Right atrium auricular region (tissue), 2 donors: ENCODE measurements at regions not wholly inside any gene's neighbourhood (a gene's known extent, or its start where the extent isn't known, plus 50 kb on each side); places are given as distances from the start of the nearest gene placed in this dataset.

Experiments used
- DNase-seq: peaks from one replicate; pipeline ENCODE4 v3.0.0-alpha.2; 2019; ENCODE audit warnings: low spot score
- H3K27ac ChIP-seq, 2 donors: fragments of 200-600 bp; sonication (generic); 1 replicate in 1 of 2; 2 replicates in 1 of 2; pipeline ENCODE4 v1.5.1; 2016 to 2019
- H3K27me3 ChIP-seq, 2 donors: fragments of 200-600 bp; sonication (generic); one replicate each; pipeline versions ENCODE4 v1.5.1 to v1.6.0; 2017 to 2019
- H3K36me3 ChIP-seq: fragments of 200-600 bp; sonication (generic); one replicate; pipeline ENCODE4 v1.5.1; 2016
- H3K4me1 ChIP-seq, 2 donors: fragments of 200-600 bp; sonication (generic); one replicate each; pipeline versions ENCODE4 v1.5.1 to v1.6.0; 2017 to 2019
- H3K4me3 ChIP-seq, 2 donors: fragments of 200-600 bp; sonication (generic); 1 replicate in 1 of 2; 2 replicates in 1 of 2; pipeline ENCODE4 v1.5.1; 2017 to 2019; ENCODE audit warnings: mild to moderate bottlenecking in 1 of 2, moderate library complexity in 1 of 2
- H3K9me3 ChIP-seq, 2 donors: fragments of 200-600 bp; sonication (generic); one replicate each; pipeline ENCODE4 v1.5.1; 2019
- TF ChIP-seq, protein P1 (sequence below), 2 donors: fragments of 200-600 bp; sonication (generic); IDR thresholded peaks; one replicate each; pipeline ENCODE4 v1.5.1; 2019; ENCODE audit warnings: antibody characterized with exemption in 2 of 2

DNA sequence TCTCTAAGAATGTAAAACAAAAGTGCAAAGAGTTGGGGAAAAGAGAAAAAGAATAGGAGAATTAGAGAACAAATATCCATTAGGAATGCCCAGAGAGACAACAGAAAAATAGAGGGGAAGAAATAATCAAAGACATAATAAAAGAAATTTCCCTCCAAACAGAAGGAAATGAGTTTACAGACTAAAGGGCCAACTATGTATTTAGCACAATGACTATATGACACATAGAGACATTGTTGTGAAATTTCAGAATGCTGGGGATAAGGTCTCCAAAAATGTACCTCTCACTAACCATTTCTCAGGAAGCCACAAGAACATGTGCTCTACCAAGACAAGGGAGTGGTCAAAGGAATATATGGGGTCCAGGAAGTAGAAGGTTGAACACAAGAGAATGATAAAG is 121.0 kb upstream of the ACSL4 start:
- no peak overlapping the region for H3K27ac ChIP-seq
- H3K36me3 ChIP-seq = no peaks in the 10 kb centered on the region
- H3K4me1 ChIP-seq = no peaks in the 10 kb centered on the region
- H3K4me3 ChIP-seq = no peak overlapping the region
- TF ChIP-seq, protein P1, sequence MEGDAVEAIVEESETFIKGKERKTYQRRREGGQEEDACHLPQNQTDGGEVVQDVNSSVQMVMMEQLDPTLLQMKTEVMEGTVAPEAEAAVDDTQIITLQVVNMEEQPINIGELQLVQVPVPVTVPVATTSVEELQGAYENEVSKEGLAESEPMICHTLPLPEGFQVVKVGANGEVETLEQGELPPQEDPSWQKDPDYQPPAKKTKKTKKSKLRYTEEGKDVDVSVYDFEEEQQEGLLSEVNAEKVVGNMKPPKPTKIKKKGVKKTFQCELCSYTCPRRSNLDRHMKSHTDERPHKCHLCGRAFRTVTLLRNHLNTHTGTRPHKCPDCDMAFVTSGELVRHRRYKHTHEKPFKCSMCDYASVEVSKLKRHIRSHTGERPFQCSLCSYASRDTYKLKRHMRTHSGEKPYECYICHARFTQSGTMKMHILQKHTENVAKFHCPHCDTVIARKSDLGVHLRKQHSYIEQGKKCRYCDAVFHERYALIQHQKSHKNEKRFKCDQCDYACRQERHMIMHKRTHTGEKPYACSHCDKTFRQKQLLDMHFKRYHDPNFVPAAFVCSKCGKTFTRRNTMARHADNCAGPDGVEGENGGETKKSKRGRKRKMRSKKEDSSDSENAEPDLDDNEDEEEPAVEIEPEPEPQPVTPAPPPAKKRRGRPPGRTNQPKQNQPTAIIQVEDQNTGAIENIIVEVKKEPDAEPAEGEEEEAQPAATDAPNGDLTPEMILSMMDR (IDR thresholded peaks at IDR 0.05) = no peak
- no peak for DNase-seq
- H3K9me3 ChIP-seq = peaks cover 5 to 13% of the 10 kb centered on the region in 2 donors
- H3K27me3 ChIP-seq = no peaks in the 10 kb centered on the region

GRCh38 chrX:109855501-109855900 is 122.4 kb upstream of the ACSL4 start:
- Histone ChIP-seq H3K9me3 (peaks cover 5 to 13% of the 10 kb centered on the region in 2 donors), H3K27me3 (no peaks in the 10 kb centered on the region), H3K4me3 (no peak overlapping the region), H3K36me3 (no peaks in the 10 kb centered on the region), H3K27ac (no peak overlapping the region), H3K4me1 (no peaks in the 10 kb centered on the region)
- DNase-seq = no peak
- TF ChIP-seq, protein P1 (IDR thresholded peaks at IDR 0.05) = no peak

- no peak overlapping the region for H3K27ac ChIP-seq
- H3K27me3 ChIP-seq = no peaks in the 10 kb centered on the region
- no peaks in the 10 kb centered on the region for H3K4me1 ChIP-seq
- DNase-seq = no peak
- peaks cover 5 to 13% of the 10 kb centered on the region in 2 donors for H3K9me3 ChIP-seq
- H3K36me3 ChIP-seq = no peaks in the 10 kb centered on the region
- TF ChIP-seq, protein P1 (IDR thresholded peaks at IDR 0.05) = peak; percentile 76 to 86
- H3K4me3 ChIP-seq = no peak overlapping the region
Observed at GRCh38 chrX:109856974-109857373, 123.9 kb upstream of the ACSL4 start.

DNA sequence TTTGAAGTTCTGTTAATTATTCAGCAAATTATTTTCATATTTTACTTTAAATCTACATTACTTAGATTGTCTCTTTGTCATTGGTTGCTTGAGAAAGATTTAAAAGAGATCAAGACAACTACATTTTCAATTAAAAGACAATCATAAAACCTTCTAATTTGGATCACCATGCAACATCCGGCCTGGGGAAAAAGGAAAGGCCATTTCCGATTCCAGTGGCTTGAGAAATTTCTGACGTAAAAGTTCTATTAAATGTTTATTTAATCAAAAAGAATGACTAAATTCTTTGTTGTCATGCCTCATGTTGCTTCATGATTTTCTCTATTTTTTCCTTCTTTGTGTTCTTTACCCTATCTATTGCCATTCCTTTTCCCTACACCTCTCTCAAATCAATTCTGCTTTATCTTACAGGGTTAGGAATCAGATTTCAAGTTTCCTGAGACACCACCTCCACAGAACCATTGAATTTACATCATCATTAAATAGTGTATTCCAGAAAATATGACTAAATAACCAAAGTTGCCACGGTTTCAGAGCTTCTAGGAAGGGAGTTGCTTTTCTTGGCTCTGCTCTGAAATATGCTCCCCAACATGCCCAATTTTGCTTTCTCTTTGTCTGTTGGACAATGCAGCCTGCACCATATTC is 124.6 kb upstream of the ACSL4 start:
- Histone ChIP-seq H3K4me1 (no peaks in the 10 kb centered on the region), H3K27ac (no peak overlapping the region), H3K36me3 (no peaks in the 10 kb centered on the region), H3K9me3 (peaks cover 5 to 13% of the 10 kb centered on the region in 2 donors), H3K4me3 (no peak overlapping the region), H3K27me3 (no peaks in the 10 kb centered on the region)
- TF ChIP-seq, protein P1 (IDR thresholded peaks at IDR 0.05) = no peak
- DNase-seq = no peak

- no peaks in the 10 kb centered on the region for H3K4me1 ChIP-seq
- TF ChIP-seq, protein P1 (IDR thresholded peaks at IDR 0.05) = no peak
- H3K27me3 ChIP-seq = no peaks in the 10 kb centered on the region
- H3K36me3 ChIP-seq = no peaks in the 10 kb centered on the region
- no peak overlapping the region for H3K4me3 ChIP-seq
- H3K27ac ChIP-seq = no peak overlapping the region
- no peak for DNase-seq
- H3K9me3 ChIP-seq = peaks cover 5 to 10% of the 10 kb centered on the region in 2 donors
Observed at GRCh38 chrX:109858602-109859341, 125.7 kb upstream of the ACSL4 start.
